ENCODE measurements at regions not wholly inside any gene's neighbourhood (a gene's known extent, or its start where the extent isn't known, plus 50 kb on each side); places are given as distances from the start of the nearest gene placed in this dataset.

DNA sequence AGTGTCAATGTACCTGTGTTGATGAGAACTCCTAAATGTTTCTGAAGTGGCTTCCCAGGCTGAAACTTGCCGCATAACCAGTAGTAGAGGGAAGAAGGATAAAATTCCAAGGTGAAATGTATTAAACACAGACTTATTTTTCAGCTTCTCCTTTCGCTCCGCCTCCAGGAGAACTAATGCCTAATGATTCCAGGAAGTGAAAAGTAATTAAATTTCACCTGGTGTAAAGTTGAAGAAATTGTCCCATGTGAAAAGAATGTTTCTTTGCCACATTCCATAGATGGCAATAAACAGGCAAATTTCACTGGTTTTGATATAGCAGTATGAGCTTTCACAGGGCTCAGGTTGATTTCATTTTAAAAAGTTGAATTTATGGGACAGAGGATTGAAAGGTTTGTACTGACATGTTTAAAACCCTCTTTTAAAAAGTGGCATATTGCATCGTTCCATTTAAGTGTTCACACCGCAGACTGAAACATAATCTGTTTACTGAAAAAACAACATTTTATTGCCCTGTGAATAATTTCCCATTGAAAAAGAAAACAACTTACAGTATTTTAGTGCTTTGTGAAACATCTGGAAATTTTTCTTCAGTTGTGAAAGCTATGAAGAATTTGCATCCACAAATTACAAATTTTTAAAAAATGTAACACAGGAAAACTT, 453.4 kb upstream of the NFE2L3 start:
- TF ChIP-seq POLR2A (IDR thresholded peaks at IDR 0.05; ENCODE audit: low read length) (no peak), GATA1 (IDR thresholded peaks at IDR 0.05; ENCODE audit: low read depth, low read length) (no peak)

Measured in erythroblast (primary cell).